ENCODE measurements at regions not wholly inside any gene's neighbourhood (a gene's known extent, or its start where the extent isn't known, plus 50 kb on each side); places are given as distances from the start of the nearest gene placed in this dataset.
"Not testable (repeated sequence)": the region's sequence is repeated elsewhere in the genome, so short reads cannot be mapped to it uniquely, and the experiment has no call there.

DNA sequence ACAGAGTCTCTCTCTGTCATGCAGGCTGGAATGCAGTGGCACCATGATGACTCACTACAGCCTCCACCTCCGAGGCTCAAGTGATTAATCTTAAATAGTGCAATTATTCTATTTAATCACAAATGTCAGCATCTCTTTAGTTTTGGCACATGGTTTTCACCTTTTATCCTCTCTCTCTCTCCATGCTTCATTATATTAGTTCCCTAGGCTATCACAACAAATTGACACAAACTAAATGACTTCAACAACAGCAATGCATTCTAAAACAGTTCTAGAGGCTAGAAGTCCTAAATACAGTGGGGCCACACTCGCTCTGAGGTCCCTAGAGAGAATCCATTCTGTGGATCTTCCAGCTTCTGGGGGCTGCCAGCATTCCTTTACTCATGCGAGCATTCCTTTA lies 178.2 kb upstream of the ZNG1F start:
- DNase-seq, result not testable (repeated sequence)

DNA sequence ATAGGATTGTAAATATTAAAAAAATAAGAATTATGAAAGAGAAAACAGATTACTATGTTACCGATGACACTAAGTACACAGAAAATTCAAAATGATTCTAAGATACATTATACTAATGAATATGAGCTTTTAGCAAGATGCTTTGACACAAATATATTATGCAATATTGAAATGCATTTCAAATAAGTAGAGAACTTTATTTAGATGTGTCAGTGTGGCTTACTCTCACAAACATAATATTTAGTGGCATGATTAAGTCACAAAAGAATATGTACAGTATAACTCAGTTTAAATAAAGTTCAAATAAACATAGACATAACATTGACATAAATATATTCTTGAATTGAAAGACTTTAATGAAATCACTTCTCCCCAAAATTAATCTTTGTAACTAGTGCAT lies 172.7 kb upstream of the ZNG1F start:
- DNase-seq, result not testable (repeated sequence)

DNA sequence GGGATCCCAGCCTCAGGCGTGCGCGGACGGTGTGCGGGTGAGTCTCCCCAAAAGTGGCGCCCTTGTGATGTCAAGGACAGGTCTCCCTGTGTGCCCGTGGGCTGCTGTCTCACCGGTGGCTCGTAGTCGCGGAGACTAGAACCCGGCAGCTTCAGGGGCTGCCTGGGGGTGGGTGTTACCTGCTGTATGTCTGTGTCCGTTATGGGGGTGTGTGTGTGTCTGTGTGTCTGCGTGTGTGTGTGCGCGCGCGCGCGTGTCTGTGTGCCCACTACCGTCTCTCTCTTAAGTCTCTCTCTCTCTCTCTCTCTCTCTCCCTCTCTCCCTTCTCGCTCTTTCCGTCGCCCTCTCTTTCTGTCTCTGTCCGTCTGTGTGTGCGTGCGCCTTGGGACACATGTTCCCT lies 170.0 kb upstream of the ZNG1F start:
- peak; percentile 32 for DNase-seq

DNA sequence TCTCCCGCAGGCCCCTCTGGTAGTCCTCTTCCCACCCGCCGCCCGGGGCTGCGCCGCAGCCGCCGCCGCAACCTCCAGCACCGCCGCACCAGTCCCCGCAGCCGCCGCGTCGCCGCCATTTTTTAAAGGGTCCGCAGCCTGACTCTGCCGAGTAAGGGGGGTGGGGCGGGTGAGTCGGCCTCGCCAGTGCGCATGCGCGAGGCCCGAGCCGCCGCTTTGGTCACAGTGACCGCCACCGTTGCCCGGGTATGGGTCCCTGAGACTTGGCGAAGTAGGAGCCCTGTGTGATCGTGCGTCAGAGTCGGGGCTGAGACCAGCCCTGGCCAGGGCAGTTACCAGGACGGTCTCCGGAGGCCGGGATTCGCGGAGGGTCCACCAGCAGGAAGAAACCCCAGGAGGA lies 169.6 kb upstream of the ZNG1F start:
- peak; percentile 87 for DNase-seq

DNA sequence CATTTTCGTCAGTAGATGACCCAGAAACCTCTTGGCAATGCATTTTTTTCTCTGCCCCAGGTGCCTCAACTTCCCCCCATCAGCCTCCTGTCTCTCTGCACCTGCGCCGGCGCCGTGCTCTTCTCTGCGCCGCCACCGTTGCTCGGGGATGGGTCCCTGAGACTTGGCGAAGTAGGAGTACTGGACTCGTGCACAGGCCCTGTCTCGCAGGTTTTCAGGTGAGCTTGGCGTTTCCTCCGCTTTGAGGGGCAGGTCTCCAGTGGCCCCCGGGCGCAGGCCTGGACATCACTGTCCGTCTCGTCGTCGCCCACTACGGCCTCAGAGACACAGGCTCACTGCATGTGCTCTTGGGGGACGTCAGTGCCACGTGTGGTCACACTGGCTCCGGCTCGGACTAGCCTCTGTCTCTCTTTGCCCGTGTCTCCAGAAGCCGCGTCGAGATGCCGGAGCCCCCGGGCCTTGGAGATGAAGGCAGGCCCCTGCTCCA lies 168.8 kb upstream of the ZNG1F start:
- DNase-seq, result not testable (repeated sequence)

DNA sequence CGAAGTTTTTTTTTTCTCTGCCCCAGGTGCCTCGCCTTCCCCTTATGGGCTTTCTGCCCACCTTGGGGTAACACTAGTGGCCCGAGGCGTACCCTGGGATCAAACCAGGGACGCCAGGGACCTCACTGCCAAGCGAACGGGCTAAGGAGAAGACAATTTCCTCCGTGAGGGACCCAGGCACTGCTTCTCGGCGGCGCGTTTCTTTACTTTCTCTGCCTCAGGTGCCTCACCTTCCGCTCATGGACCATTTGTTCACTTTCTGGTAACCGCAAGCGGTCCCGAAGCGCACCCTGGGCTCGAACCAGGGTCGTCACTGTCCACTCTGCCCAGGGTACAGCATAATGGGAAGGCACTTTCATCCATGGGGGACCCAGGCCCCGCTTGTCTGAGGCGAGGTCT lies 168.2 kb upstream of the ZNG1F start:
- not testable (repeated sequence) for DNase-seq

DNA sequence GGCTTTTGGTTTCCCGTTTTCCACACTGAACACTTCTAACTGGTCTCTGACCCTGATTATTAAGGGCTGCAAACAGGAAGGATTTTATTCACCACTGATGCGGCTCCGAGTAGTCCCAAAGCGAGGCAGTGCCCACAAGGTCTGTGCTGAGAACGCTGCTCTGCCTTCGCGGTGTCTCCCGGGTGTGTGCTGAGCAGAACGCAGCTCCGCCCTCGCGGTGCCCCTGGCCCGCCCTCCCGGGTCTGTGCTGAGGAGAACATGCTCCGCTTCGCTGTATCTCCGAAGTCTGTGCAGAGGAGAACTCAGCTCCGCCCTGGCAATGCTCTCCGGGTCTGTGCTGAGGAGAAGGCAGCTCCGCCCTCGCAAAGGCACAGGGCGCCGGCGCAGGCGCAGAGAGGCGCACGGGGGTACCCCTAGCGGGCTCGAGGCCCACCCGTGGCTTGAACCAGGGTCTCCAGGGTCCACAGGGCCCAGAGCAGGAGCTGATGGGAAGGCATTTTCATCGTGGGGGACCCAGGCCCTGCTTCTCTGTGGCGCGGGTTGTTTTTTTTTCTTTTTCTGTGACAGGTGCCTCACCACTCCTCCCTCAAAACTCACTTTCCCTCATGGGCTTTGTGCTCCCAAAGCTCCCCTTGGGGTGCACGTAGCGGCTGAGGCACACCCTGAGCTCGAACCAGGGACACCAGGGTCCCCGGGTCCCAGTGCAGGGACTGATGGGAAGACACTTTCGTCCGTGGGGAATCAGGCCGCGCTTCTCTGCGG lies 167.7 kb upstream of the ZNG1F start:
- peak; percentile 89 for DNase-seq

DNA sequence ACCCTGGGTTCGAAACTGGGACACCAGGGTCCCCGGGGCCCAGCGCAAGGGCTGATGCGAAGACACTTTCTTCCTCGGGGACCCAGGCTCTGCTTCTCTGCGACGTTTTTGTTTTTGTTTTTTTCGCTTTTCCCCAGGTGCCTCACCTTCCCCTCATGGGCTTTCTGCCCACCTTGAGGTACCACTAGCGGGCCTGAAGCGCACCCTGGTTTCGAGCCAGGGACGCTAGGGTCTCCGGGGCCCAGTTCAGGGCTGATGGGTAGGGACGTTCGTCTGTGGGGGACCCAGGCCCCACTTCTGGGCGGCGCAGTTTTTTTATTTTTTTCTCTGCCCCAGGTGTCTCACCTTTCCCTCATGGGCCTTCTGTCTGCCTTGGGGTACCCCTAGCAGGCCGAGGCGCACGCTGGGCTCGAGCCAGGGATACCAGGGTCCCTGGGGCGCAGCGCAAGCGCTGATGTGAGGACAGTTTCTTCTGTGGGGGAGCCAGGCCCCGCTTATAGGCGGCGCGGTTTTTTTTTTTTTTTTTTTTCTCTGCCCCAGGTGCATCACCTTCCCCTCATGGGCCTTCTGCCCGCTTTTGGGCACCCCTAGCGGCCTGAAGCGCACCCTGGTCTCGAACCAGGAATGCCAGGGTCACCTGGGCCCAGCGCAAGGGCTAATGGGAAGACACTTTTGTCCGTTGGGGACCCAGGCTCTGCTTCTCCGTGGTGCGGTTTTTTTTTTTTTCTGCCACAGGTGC lies 166.8 kb upstream of the ZNG1F start:
- not testable (repeated sequence) for DNase-seq

DNA sequence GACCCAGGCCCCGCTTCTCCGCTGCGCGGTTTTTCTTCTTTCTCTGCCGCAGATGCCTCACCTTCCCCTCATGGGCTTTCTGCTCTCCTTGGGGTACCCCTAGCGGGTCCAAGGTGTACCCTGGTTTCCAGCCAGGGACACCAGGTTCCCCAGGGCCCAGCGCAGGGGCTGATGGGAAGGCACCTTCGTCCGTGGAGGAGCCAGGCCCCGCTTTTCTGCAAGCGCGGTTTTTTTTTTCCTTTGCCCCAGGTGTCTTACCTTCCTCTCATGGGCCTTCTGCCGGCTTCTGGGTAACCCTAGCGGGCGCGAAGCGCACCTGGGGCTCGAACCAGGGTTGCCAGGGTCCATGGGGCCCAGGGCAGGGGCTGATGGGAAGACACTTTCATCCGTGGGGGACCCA lies 165.9 kb upstream of the ZNG1F start:
- not testable (repeated sequence) for DNase-seq

DNA sequence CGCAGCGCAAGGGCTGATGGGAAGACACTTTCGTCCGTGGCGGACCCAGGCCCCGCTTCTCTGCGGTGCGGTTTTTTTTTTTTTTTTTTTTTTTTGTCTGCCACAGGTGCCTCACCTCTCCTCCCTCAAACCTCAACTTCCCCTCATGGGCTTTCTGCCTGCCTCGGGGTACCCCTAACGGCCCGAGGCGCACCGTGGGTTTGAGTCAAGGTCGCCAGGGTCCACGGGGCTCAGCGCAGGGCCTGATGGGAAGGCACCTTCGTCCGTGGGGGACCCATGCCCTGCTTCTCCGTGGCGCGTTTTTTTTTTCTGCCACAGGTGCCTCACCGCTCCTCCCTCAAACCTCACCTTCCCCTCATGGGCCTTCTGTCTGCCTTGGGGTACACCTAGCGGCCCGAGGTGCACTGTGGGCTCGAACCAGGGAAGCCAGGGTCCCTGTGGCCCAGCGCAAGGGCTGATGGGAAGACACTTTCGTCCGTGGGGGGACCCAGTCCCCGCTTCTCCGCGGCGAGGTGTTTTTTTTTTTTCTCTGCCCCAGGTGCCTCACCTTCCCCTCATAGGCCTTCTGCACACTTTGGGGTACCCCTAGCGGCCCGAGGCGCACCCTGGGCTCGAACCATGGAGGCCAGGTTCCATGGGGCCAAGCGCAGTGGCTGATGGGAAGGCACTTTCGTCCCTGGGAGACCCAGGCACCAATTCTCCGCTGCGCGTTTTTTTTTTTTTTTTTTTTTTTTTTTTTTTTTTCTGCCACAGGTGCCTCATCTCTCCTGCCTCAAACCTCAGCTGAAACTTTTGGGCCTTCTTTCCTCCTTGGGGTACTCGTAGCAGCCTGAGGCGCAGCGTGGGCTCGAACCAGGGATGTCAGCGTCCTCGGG lies 165.2 kb upstream of the ZNG1F start:
- not testable (repeated sequence) for DNase-seq

DNA sequence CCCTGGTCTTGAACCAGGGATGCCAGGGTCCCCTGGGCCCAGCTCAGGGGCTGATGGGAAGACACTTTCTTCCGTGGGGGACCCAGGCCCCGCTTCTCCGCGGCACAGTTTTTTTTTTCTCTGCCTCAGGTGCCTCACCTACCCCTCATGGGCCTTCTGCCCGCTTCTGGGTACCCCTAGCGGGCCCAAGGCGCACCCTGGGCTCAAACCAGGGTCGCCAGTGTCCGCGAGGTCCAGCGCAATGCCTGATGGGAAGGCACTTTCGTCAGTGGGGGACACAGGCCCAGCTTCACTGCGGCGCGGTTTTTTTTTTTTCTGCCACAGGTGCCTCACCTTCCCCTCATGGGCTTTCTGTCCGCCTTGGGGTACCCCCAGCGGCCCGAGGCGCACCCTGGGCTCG lies 163.9 kb upstream of the ZNG1F start:
- DNase-seq, result not testable (repeated sequence)

DNA sequence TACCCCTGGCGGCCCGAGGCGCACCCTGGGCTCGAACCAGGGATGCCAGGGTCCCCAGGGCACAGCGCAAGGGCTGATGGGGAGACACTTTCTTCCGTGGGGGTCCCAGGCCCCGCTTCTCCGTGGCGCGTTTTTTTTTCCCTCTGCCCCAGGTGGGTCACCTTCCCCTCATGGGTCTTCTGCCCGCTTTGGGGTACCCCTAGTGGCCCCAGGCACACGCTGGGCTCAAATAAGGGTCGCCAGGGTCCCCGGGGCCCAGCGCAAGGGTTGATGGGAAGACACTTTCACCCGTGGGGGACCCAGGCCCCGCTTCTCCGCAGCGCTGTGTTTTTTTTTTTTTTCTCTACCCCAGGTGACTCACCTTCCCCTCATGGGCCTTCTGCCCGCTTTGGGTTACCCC lies 163.3 kb upstream of the ZNG1F start:
- not testable (repeated sequence) for DNase-seq

DNA sequence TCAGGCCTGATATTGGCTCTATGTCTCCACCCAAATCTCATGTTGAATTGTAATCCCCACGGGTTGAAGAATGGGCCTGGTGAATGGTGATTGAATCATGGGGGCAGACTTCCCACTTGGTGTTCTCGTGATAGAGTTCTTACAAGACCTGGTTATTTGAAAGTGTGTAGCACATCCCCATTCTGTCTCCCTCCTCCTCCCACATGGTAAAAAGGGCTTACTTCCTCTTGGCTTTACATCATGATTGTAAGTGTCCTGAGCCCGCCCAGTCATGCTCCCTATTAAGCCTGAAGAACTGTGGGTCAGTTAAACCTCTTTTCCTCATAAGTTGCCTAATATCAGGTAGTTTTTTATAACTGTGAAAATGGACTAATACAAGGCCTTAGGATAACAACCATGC lies 158.8 kb upstream of the ZNG1F start:
- DNase-seq, result not testable (repeated sequence)

DNA sequence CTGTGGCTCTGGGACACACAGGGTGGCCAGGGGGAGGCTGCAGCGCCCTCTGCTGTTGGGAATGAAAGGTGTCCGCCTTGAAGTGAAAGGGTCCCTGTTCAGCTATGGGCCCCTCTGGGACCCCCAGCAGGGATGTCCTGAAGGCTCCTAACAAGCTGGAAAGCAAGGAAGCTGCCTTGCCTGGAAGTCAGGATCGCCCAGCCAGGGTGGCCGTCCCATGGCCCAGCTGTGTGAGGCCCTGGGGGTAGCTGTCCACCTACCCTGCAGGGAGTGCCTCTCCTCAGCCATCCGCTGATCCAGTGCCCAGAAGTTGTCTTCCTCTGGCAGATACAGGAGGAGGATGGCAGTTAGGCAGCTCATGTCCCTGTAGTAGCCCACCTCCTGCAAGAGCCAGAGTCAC lies 143.4 kb upstream of the ZNG1F start:
- DNase-seq, result not testable (repeated sequence)

DNA sequence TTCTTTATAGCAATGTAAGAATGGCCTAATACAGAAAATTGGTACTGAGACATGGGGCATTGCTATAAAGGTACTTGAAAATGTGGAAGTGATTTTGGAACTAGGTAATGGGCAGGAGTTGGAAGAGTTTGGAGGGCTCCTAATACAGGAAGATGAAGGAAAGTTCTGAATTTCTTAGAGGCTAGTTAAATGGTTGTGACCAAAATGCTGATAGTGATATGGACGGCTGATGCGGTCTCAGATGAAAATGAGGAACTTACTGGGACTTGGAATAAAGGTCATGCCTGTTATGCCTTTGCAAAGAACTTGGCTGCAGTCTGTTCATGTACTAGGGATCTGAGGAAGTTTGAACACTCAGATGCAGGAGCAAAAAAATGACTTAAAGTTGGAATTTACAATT lies 132.2 kb upstream of the ZNG1F start:
- not testable (repeated sequence) for DNase-seq

DNA sequence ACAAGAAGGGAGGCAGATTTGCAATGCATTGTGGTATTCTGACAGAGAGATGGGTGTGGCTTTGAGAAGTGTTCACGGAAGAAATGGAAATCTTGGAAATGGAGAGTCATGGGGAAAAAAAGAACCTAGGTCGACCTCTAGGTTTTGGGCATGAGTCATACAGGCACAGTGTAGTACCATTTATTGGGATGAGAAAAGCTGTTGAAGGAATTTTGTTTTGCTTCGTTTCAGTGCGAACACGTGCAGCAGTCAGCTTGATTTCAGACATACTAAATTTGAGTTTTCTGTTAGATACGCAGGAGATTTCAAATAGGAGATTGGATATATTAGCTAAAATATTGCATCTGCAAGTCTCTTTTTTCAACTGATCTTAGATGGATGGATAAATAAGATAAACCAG lies 119.8 kb upstream of the ZNG1F start:
- not testable (repeated sequence) for DNase-seq

DNA sequence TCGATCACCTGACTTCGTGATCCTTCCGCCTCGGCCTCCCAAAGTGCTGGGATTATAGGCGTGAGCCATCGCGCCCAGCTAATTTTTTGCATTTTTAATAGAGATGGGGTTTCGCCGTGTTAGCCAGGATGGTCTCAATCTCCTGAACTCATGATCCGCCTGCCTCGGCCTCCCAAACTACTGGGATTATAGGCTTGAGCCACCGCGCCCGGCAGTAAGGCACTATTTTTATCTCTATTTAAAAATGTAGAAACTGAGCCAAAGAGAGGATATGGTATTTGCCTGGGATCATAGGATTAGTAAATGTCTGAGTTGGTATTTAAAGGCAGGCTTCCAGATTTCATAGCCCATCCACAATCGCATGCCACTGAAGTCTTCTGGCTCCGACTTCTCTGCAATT lies 96.6 kb upstream of the ZNG1F start:
- not testable (repeated sequence) for DNase-seq

DNA sequence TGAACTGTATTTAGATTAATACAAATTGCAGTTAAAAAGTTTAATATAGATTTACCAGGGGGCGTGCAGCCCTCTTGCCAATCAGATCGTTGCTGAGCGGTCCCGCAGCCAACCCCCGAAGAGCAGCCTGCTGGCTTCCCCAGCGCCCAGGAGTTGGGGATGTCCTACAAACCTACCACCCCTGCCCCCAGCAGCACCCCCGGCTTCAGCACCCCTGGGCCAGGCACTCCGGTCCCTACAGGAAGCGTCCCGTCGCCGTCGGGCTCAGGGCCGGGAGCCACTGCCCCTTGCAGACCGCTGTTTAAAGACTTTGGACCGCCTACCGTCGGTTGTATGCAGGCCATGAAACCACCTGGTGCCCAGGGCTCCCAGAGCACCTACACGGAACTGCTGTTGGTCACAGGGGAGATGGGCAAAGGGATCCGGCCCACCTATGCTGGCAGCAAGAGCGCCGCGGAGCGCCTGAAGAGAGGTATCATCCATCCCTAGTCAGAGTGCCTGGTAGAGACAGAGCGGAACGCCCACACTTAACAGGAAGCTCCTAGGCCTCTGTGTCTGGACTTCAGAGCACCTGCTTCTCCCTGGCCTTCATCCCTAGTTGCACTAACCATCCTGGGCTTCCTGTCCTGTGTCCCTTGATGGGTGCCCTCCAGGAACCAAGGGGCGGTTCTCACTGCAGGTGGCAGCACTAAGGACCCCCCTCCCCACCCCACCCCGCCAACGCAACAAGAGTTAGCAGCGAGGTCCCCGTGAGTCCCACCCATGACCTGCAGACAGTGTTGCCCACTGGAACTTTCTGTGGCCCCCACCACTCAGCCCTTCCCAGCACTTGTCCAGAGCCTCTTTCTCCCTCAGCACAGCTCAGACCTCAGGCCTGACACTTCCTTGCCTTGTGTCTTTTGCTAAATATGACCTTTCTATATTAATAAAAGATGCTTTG lies 91.5 kb upstream of the ZNG1F start:
- DNase-seq, result not testable (repeated sequence)

DNA sequence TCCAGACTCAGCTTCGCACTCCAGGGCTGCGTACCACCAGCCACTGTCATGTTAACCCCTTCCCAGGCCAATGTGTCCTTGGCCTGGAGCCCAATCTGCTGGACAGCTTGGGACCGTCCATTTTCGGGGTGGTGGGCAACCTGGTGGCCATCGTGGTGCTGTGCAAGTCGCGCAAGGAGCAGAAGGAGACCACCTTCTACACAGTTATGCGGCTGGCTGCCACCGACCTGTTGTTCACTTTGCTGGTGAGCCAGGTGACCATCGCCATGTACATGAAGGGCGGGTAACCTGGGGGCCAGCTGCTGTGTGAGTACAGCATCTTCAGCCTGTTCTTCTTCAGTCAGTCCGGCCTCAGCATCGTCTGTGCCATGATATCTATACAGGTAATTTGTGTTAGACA lies 90.3 kb upstream of the ZNG1F start:
- not testable (repeated sequence) for DNase-seq

DNA sequence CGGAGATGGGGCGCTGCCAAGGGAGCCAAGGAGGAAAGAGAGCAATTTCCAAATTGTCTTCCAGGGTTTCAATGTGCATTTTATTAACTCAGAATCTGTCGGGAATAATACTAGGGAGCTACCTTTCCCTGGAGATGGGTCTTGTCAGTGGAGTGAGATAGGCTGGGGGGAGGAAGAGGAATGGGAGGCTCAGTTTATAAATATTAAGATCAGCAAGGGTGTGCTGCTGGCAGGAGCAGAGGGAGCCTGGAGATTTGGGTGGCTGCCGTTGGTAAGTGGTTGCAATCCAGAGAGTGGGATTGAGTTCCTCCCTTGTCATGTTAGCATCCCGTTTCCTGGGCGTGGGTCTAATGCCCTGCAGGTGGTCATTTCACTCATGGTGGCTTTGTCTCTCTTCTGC lies 89.9 kb upstream of the ZNG1F start:
- not testable (repeated sequence) for DNase-seq

DNA sequence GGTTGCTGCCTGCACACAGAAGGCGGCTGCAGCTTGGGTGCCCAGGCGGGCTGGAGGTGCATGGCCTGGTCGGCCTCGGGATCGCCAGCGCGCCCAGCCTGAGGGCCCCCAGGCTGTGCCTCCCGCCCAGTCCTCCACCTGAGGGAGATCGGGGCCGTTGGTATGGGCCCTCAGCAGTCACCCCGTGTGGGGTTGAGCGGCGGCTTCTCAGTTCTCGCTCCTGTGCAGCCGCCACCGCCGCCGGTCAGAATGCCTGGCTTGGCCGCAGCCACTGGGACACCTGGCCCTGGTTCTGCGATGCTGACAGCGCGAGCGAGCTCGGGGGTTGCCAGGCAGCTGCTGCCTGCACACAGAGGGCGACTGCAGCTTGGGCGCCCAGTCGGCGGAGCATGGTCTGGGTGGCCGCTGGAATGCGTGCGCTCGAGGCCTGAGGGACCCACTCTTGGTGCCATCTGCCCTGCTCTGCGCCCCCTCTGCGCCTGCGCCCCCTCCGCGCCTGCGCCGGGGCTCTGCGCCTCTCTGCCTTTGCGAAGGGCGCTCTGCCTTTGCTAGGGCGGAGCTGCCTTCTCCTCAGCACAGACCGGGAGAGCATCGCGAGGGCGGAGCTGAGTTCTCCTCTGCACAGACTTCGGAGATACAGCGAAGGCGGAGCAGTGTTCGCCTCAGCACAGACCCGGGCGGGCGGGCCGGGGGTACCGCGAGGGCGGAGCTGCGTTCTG lies 84.6 kb upstream of the ZNG1F start:
- DNase-seq, result peak; percentile 76
